ENCODE measurements at regions not wholly inside any gene's neighbourhood (a gene's known extent, or its start where the extent isn't known, plus 50 kb on each side); places are given as distances from the start of the nearest gene placed in this dataset.

DNA sequence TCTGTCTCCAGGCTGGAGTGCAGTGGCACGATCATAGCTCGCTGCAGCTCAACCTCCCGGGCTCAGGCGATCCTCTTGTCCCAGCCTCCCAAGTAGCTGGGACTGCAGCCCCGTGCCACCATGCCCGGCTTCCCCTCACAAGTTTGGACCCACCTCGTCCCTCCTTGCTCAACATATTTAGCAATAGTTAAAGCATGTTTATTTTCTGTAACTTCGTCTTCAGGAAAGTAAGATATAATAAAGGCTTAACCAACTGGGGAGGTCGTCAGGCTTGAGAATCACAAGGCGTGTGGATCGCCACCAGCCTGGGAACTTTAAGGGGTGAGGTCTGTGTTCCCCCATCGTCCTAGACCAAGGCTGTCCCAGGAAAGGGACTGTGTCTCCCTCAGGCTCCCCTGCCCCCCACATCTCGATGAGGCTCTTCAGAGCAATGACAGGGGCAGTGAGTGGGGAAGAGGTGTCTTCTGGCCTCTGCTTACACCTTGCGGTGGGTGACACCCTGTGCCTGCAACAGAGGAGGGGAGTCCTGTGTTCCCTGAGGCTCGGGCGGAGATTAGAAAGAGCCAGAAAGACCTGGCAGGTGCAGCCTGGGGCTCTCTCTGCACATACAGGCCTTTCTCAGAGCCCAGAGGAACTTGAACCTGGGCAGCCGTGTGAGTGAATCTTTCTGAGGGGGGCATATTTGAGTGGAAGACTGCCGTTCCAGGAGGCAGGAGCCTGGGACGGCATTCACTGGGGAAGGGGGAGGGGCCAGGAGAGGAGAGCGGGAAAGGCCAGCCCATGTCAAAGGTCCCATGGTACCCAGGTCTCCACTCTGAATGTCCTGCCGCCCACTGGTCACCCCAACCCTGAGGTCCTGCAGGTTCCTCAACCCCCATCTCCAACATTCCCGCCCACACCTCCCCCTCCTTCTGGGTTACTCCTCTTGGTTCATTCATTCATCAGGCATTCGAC lies 152.3 kb downstream of the SMAD6 start:
- peak; percentile 47 for DNase-seq (ENCODE audit: low spot score)
- H3K27ac ChIP-seq = no peak overlapping the region
- H3K27me3 ChIP-seq = no peaks in the 10 kb centered on the region
- no peaks in the 10 kb centered on the region for H3K36me3 ChIP-seq
- TF ChIP-seq, protein P1, sequence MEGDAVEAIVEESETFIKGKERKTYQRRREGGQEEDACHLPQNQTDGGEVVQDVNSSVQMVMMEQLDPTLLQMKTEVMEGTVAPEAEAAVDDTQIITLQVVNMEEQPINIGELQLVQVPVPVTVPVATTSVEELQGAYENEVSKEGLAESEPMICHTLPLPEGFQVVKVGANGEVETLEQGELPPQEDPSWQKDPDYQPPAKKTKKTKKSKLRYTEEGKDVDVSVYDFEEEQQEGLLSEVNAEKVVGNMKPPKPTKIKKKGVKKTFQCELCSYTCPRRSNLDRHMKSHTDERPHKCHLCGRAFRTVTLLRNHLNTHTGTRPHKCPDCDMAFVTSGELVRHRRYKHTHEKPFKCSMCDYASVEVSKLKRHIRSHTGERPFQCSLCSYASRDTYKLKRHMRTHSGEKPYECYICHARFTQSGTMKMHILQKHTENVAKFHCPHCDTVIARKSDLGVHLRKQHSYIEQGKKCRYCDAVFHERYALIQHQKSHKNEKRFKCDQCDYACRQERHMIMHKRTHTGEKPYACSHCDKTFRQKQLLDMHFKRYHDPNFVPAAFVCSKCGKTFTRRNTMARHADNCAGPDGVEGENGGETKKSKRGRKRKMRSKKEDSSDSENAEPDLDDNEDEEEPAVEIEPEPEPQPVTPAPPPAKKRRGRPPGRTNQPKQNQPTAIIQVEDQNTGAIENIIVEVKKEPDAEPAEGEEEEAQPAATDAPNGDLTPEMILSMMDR (IDR thresholded peaks at IDR 0.05) = no peak
- H3K4me1 ChIP-seq = peaks cover 0 to 26% of the 10 kb centered on the region in 2 donors
- H3K4me3 ChIP-seq = no peak overlapping the region
- H3K9me3 ChIP-seq = no peaks in the 10 kb centered on the region

DNA sequence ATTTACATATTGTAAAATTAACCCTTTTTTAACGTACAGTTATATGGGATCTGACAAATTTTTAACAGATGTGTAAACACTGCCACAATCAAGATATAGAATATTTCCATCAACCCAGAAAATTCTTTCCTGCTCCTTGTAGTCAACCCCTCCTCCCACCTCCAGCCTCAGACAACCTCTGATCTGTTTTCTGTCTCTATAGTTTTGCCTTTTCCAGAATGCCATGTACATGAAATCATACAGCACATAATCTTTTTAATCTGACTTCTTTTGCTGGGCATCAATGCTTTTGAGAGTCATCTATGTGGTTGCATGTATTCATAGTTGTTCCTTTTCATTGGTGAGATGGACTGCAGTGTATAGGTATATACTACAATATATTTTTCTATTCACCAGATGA lies 153.0 kb downstream of the SMAD6 start:
- Histone ChIP-seq H3K4me3 (no peak overlapping the region), H3K27ac (no peak overlapping the region), H3K9me3 (no peaks in the 10 kb centered on the region), H3K4me1 (peaks cover 0 to 19% of the 10 kb centered on the region in 2 donors), H3K36me3 (no peaks in the 10 kb centered on the region), H3K27me3 (no peaks in the 10 kb centered on the region)
- DNase-seq (ENCODE audit: low spot score) = no peak
- TF ChIP-seq, protein P1 (IDR thresholded peaks at IDR 0.05) = no peak

DNA sequence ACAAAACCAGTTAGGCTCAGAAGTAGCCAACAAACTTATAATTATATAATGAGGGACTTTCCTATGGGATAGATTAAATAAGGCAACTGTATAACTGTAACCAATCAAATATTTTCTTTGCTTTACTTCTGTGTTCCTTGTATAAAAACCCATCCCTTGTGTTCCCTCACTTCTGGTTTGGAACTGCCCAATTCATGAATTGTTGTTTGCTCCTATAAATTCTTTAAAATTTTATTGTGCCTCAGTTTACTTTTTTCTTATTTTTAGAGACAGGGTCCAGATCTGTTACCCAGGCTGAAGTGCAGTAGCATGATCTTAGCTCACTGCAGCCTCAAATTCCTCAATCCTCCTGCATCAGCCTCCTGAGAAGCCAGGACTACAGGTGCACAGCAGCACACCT lies 155.7 kb downstream of the SMAD6 start:
- TF ChIP-seq, protein P1 (IDR thresholded peaks at IDR 0.05) = no peak
- no peak overlapping the region for H3K4me3 ChIP-seq
- peaks cover 0 to 6% of the 10 kb centered on the region in 2 donors for H3K4me1 ChIP-seq
- no peak for DNase-seq (ENCODE audit: low spot score)
- no peaks in the 10 kb centered on the region for H3K27me3 ChIP-seq
- H3K9me3 ChIP-seq = no peaks in the 10 kb centered on the region
- H3K36me3 ChIP-seq = no peaks in the 10 kb centered on the region
- H3K27ac ChIP-seq = no peak overlapping the region

DNA sequence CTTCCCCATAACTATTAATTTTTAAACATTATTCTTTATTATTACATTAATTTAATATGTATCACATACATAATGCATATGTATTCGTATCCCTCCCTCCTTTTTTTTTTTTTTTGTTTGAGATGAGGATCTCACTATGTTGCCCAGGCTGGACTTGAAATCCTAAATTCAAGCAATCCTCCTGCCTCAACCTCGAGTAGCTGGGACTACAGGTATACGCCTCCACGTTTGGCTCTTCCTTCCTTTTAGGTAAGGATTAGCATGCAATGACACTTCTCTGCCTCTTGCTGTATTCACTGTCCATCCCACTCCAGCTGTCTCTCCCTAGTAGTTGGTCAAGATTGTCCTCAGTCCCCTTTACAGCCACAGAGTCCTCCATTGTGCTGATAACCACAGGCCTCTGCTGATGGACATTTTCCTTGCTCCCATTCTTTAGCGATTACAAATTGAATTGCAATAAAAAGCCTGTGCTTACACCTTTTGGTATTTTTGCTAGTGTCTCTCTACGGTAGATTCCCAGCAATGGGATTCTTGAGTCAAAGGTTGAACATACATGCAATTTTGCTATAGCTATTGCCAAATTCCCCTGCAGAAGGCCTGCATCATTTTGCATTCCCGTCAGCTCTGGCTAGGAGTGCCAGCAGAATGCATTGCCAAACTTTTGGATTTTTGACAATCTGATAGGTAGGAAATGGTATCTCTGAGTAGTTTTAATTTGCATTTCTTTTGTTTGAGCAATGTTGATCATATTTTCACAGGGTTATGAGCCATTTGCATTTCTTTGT lies 156.6 kb downstream of the SMAD6 start:
- TF ChIP-seq, protein P1 (IDR thresholded peaks at IDR 0.05) = no peak
- Histone ChIP-seq H3K27ac (no peak overlapping the region), H3K27me3 (no peaks in the 10 kb centered on the region), H3K9me3 (no peaks in the 10 kb centered on the region), H3K36me3 (no peaks in the 10 kb centered on the region), H3K4me3 (no peak overlapping the region), H3K4me1 (peaks cover 0 to 14% of the 10 kb centered on the region in 2 donors)
- DNase-seq (ENCODE audit: low spot score) = no peak

DNA sequence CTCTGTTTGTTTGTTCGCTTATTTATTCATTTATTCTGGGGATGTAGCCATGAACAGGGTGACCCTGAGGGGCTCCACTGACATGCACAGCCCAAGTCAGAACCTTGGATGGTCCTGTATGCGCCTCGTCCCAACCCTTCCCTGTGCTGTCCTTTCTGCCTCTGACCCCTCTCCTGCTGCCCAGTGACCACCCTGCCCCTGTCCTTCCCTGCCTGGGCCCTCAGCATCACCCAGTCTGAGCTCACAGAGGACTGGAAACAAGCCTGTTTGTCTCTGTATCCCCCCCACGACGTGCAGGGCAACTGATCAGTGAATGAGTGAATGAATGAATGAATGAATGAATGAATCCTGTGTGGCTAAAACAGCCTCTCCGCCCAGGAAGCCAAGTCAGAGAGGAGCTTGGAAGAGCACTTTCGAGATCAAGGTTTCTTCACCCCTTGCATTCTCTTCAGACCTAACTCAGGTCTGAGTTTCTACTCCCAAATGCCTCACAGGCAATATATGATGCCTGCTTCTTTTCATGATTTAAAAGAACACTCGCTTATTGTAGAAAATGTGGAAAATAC lies 157.7 kb downstream of the SMAD6 start:
- Histone ChIP-seq H3K9me3 (no peaks in the 10 kb centered on the region), H3K4me1 (peaks cover 0 to 14% of the 10 kb centered on the region in 2 donors), H3K27ac (no peak overlapping the region), H3K27me3 (no peaks in the 10 kb centered on the region), H3K36me3 (no peaks in the 10 kb centered on the region), H3K4me3 (no peak overlapping the region)
- peak; percentile 23 for DNase-seq (ENCODE audit: low spot score)
- TF ChIP-seq, protein P1 (IDR thresholded peaks at IDR 0.05) = no peak
